ENCODE measurements at regions not wholly inside any gene's neighbourhood (a gene's known extent, or its start where the extent isn't known, plus 50 kb on each side); places are given as distances from the start of the nearest gene placed in this dataset.

DNA sequence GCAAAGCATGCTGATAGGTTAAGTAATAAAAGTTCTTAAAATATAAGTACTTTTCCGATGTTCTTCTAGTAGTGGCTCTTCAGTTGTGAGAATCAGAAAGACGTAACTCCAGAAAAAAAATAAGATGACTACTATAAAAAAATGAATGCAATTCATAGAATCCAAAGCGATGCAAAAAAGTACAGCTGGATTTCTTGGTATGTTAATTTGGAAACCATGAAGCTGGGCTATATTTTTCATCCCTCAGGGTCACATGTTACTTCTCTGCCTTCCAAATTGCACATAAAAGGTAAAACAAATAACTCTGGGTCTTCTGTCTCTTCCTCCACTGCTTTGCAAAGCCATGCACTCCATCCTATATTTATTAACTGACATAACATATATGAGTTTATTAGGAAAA, 843.9 kb upstream of the DPPA4 start:
- TF ChIP-seq TCF12 (IDR thresholded peaks at IDR 0.05; ENCODE audit: low read depth) = no peak
- TF ChIP-seq, protein P1, sequence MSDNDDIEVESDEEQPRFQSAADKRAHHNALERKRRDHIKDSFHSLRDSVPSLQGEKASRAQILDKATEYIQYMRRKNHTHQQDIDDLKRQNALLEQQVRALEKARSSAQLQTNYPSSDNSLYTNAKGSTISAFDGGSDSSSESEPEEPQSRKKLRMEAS (IDR thresholded peaks at IDR 0.05) = no peak
- TF ChIP-seq EGR1 (IDR thresholded peaks at IDR 0.05) = no peak

DNA sequence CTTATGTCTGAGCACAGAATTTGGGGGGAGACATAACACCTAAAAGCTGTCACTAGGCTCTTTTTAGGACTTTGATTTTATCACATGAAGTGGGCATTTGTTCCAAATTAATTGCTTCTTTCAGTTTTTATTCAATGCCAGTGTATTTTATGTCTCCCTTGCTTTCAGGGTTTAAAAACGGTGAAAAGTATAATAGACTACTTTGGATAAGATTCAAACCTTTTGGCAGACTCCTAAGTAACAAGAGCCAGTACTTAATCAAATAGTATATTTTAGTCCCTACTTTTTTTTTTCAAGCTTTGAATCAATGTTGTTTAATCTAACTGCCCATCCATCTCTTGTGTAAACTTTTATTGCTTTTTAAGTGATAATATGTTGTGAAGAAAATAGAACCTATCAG, 847.2 kb upstream of the DPPA4 start:
- TF ChIP-seq CREB1 (IDR thresholded peaks at IDR 0.05; ENCODE audit: low read depth) (no peak), RAD21 (IDR thresholded peaks at IDR 0.05; ENCODE audit: low read depth) (no peak), FOXM1 (IDR thresholded peaks at IDR 0.05; ENCODE audit: borderline replicate concordance, low read depth) (no peak), TCF12 (IDR thresholded peaks at IDR 0.05; ENCODE audit: low read depth) (no peak), CEBPB (IDR thresholded peaks at IDR 0.05) (no peak)

DNA sequence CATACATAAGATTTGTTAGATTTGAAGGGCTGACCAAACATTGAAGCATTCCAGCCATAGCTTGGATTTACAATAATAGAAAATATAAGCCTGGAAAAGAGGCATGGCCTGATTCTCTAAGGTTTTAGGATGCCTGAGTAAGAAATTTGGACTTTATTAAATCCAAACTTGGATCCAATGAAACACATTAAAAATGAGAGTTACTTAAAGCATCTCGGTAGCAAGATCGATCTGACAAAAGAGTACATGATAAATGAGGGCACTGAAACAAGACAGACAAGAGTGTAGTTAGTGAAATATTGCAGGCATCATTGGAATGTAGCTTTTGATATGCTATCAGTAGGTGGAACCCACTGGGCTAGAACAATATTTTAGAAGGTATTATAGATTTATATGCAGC, 855.7 kb upstream of the DPPA4 start:
- TF ChIP-seq TCF12 (IDR thresholded peaks at IDR 0.05; ENCODE audit: low read depth) (no peak), RAD21 (IDR thresholded peaks at IDR 0.05; ENCODE audit: low read depth) (no peak), TEAD4 (IDR thresholded peaks at IDR 0.05) (no peak), FOXM1 (IDR thresholded peaks at IDR 0.05; ENCODE audit: borderline replicate concordance, low read depth) (no peak), TAF1 (IDR thresholded peaks at IDR 0.05; ENCODE audit: low read depth) (no peak), ZBTB7A (IDR thresholded peaks at IDR 0.05; ENCODE audit: low read depth) (no peak), EP300 (IDR thresholded peaks at IDR 0.05; ENCODE audit: borderline replicate concordance) (no peak), CEBPB (IDR thresholded peaks at IDR 0.05) (no peak), EGR1 (IDR thresholded peaks at IDR 0.05) (no peak), NFIC (IDR thresholded peaks at IDR 0.05) (no peak), CREB1 (IDR thresholded peaks at IDR 0.05; ENCODE audit: low read depth) (no peak), YY1 (IDR thresholded peaks at IDR 0.05; ENCODE audit: low read depth) (no peak)
- TF ChIP-seq, protein P1 (IDR thresholded peaks at IDR 0.05) = no peak
- TF ChIP-seq, protein P2, sequence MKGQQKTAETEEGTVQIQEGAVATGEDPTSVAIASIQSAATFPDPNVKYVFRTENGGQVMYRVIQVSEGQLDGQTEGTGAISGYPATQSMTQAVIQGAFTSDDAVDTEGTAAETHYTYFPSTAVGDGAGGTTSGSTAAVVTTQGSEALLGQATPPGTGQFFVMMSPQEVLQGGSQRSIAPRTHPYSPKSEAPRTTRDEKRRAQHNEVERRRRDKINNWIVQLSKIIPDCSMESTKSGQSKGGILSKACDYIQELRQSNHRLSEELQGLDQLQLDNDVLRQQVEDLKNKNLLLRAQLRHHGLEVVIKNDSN (IDR thresholded peaks at IDR 0.05) = no peak
- TF ChIP-seq, protein P3, sequence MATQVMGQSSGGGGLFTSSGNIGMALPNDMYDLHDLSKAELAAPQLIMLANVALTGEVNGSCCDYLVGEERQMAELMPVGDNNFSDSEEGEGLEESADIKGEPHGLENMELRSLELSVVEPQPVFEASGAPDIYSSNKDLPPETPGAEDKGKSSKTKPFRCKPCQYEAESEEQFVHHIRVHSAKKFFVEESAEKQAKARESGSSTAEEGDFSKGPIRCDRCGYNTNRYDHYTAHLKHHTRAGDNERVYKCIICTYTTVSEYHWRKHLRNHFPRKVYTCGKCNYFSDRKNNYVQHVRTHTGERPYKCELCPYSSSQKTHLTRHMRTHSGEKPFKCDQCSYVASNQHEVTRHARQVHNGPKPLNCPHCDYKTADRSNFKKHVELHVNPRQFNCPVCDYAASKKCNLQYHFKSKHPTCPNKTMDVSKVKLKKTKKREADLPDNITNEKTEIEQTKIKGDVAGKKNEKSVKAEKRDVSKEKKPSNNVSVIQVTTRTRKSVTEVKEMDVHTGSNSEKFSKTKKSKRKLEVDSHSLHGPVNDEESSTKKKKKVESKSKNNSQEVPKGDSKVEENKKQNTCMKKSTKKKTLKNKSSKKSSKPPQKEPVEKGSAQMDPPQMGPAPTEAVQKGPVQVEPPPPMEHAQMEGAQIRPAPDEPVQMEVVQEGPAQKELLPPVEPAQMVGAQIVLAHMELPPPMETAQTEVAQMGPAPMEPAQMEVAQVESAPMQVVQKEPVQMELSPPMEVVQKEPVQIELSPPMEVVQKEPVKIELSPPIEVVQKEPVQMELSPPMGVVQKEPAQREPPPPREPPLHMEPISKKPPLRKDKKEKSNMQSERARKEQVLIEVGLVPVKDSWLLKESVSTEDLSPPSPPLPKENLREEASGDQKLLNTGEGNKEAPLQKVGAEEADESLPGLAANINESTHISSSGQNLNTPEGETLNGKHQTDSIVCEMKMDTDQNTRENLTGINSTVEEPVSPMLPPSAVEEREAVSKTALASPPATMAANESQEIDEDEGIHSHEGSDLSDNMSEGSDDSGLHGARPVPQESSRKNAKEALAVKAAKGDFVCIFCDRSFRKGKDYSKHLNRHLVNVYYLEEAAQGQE (IDR thresholded peaks at IDR 0.05; ENCODE audit: low read depth) = no peak

DNA sequence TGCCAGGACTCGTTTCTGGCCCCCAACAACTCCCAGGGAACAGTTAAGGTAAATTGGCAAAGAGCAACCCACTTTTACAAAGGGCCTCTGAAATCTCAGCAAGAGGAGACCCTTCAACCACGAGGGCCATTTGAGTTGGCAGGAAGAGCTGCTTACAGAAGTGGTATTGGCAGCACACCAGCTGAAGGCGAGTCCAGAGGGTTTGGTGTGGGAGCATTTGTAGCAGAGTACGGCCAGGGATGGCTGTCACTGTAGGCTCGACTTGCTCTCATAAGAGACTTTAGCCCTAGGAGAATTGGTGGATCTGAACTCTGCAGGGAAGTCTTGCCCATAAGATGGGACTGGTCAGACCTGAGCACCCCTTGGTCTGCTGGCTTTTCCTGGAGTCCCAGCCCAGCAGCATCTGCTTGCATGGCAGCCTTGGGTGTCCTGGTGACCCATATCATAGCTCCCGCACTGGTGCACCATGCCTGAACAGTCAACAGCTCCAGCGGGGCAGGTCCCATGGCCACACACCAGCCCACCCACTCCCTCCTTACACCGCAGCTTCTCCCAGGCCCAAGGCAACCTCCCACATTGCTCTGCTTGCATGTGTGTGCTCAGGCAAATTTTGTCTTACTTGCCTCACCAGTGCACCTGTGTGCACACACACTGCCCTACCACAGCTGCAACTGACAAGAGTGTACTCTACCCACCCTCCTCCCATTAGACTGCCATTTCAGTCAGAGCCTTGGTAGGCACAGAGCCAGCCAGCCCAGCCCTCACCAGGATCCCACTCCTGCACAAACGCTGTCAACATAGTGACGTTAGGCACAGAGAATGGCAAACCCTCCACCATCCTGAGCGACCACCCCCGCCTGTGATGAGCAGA, 861.6 kb upstream of the DPPA4 start:
- TF ChIP-seq EP300 (IDR thresholded peaks at IDR 0.05; ENCODE audit: borderline replicate concordance) = no peak
- no peak for TF ChIP-seq EGR1 (IDR thresholded peaks at IDR 0.05)
- no peak for TF ChIP-seq TCF12 (IDR thresholded peaks at IDR 0.05; ENCODE audit: low read depth)
- TF ChIP-seq, protein P1 (IDR thresholded peaks at IDR 0.05) = no peak
- TF ChIP-seq, protein P2 (IDR thresholded peaks at IDR 0.05) = no peak
- TF ChIP-seq ZBTB7A (IDR thresholded peaks at IDR 0.05; ENCODE audit: low read depth) = no peak
- no peak for TF ChIP-seq RAD21 (IDR thresholded peaks at IDR 0.05; ENCODE audit: low read depth)
- no peak for TF ChIP-seq CEBPB (IDR thresholded peaks at IDR 0.05)
- TF ChIP-seq, protein P3 (IDR thresholded peaks at IDR 0.05; ENCODE audit: low read depth) = no peak
- TF ChIP-seq NFIC (IDR thresholded peaks at IDR 0.05) = no peak

DNA sequence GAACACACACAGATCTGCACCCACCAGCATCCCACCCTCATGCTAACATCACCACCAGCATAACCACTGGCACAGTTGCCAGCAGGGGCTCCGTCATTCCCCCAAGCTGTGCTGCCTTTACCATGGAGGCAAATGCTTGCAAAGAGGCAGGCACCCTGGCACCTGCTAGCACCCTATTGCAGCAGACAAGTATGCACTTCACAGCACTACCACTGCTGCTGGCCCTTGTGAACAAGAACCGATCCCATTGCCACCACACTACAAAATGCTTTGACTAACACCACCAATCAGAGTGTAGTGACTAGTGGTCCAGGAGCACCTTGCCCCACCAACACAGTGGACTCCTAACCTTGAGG, 862.2 kb upstream of the DPPA4 start:
- TF ChIP-seq CEBPB (IDR thresholded peaks at IDR 0.05) (no peak), RAD21 (IDR thresholded peaks at IDR 0.05; ENCODE audit: low read depth) (no peak), EGR1 (IDR thresholded peaks at IDR 0.05) (no peak), FOXM1 (IDR thresholded peaks at IDR 0.05; ENCODE audit: borderline replicate concordance, low read depth) (no peak)
- TF ChIP-seq, protein P3 (IDR thresholded peaks at IDR 0.05; ENCODE audit: low read depth) = no peak

Measured in Ishikawa (cell line).